H1 (cell line): ENCODE measurements at regions not wholly inside any gene's neighbourhood (a gene's known extent, or its start where the extent isn't known, plus 50 kb on each side); places are given as distances from the start of the nearest gene placed in this dataset.

Experiments
- CTCF ChIA-PET: fragments of 300-600 bp; sonication (Branson Sonifier 250); formaldehyde crosslinking; loops from one replicate; lab custom pipeline; 2021; ENCODE audit not compliant: partially characterized antibody; lab: Charles Lee
- POLR2A ChIA-PET: fragments of 300-600 bp; sonication (Branson Sonifier 250); formaldehyde crosslinking; loops from one replicate; lab custom pipeline; 2021; ENCODE audit warnings: inconsistent platforms; ENCODE audit not compliant: partially characterized antibody; lab: Charles Lee
- DNase-seq, 2 experiments: peaks; one replicate each; pipeline versions ENCODE4 v3.0.0 to v3.0.0-alpha.2; 2010 to 2022; ENCODE audit warnings: low spot score in 2 of 2, low read depth in 1 of 2, mixed read lengths in 1 of 2
- FAIRE-seq: peaks from 2 replicates; lab custom pipeline; 2011; peaks lifted over from hg19 to GRCh38; lab: Jason Lieb, UNC
- H2AFZ ChIP-seq: 2 replicates; pipeline ENCODE4 v1.8.1; 2012; ENCODE audit warnings: low read length, inconsistent platforms
- H2AK5ac ChIP-seq: 2 replicates; pipeline ENCODE4 v1.6.1; 2013; ENCODE audit warnings: low read depth, low read length
- H2BK120ac ChIP-seq: replicated peaks from 2 replicates; pipeline ENCODE3; 2013; ENCODE audit warnings: low read depth, low read length, inconsistent platforms
- H2BK12ac ChIP-seq: 2 replicates; pipeline ENCODE4 v1.6.1; 2013; ENCODE audit warnings: low read depth, low read length
- H2BK15ac ChIP-seq: 2 replicates; pipeline ENCODE4 v1.6.1; 2013; ENCODE audit warnings: low read length
- H2BK20ac ChIP-seq: 2 replicates; pipeline ENCODE4 v1.6.1; 2013; ENCODE audit warnings: low read length
- H2BK5ac ChIP-seq: 2 replicates; pipeline ENCODE4 v1.6.1; 2013; ENCODE audit warnings: low read depth, low read length
- H3K14ac ChIP-seq: 2 replicates; pipeline ENCODE4 v1.6.1; 2013; ENCODE audit warnings: inconsistent platforms; ENCODE audit not compliant: insufficient read length
- H3K18ac ChIP-seq: 2 replicates; pipeline ENCODE4 v1.6.1; 2013; ENCODE audit warnings: low read length; ENCODE audit errors: extremely low read depth
- H3K23ac ChIP-seq: 2 replicates; pipeline ENCODE4 v1.6.1; 2013; ENCODE audit warnings: inconsistent platforms; ENCODE audit not compliant: insufficient read length
- H3K23me2 ChIP-seq: 2 replicates; pipeline ENCODE4 v1.6.1; 2013; ENCODE audit warnings: low read depth, low read length
- H3K27ac ChIP-seq: 2 replicates; pipeline ENCODE4 v1.6.1; 2011; ENCODE audit warnings: low read depth, low read length, inconsistent platforms
- H3K27me3 ChIP-seq, 4 experiments: replicated peaks in 1 of 4; 1 replicate in 1 of 4; 2 replicates in 3 of 4; pipeline versions ENCODE4 v1.6.1 to v1.8.1; 2011 to 2013; ENCODE audit warnings: low read length in 3 of 4, mild to moderate bottlenecking in 3 of 4, inconsistent platforms in 2 of 4, mixed read lengths in 2 of 4, moderate library complexity in 1 of 4; ENCODE audit not compliant: control insufficient read depth in 3 of 4, insufficient read depth in 3 of 4; ENCODE audit errors: extremely low read depth in 1 of 4
- H3K36me3 ChIP-seq, 4 experiments: 2 replicates each; pipeline versions ENCODE4 v1.6.1 to v1.8.1; 2011 to 2013; ENCODE audit warnings: mild to moderate bottlenecking in 4 of 4, low read length in 3 of 4, moderate library complexity in 2 of 4, control low read depth in 1 of 4, inconsistent platforms in 1 of 4; ENCODE audit not compliant: insufficient read depth in 4 of 4, control insufficient read depth in 2 of 4
- H3K4ac ChIP-seq: replicated peaks from 2 replicates; pipeline ENCODE3; 2013; ENCODE audit warnings: low read length, low read depth, mixed read lengths, inconsistent platforms; ENCODE audit not compliant: insufficient read length
- H3K4me1 ChIP-seq, 4 experiments: replicated peaks in 1 of 4; 1 replicate in 1 of 4; 2 replicates in 3 of 4; pipeline versions ENCODE4 v1.6.1 to v1.8.1; 2011 to 2013; ENCODE audit warnings: low read length in 3 of 4, inconsistent platforms in 2 of 4, mixed read lengths in 1 of 4; ENCODE audit not compliant: insufficient read depth in 4 of 4, control insufficient read depth in 3 of 4
- H3K4me2 ChIP-seq, 2 experiments: 2 replicates each; pipeline versions ENCODE4 v1.6.1 to v1.8.1; 2011 to 2013; ENCODE audit warnings: low read depth in 2 of 2, low read length in 2 of 2, control low read depth in 1 of 2, inconsistent platforms in 1 of 2, mild to moderate bottlenecking in 1 of 2; ENCODE audit not compliant: insufficient read depth in 1 of 2
- H3K4me3 ChIP-seq, 4 experiments: fragments of 200-600, 300-600 bp in 1 of 4; sonication (generic), shearing (Covaris generic), sonication (Bioruptor Twin) in 1 of 4; 2 replicates each; pipeline versions ENCODE4 v1.5.1 to v1.8.1; 2011 to 2016; ENCODE audit warnings: low read length in 4 of 4, low read depth in 3 of 4, control low read depth in 2 of 4, inconsistent platforms in 2 of 4, mild to moderate bottlenecking in 2 of 4, mixed read lengths in 1 of 4, moderate library complexity in 1 of 4; ENCODE audit not compliant: insufficient read depth in 2 of 4; ENCODE audit errors: extremely low read depth in 1 of 4
- H3K56ac ChIP-seq: replicated peaks from 2 replicates; pipeline ENCODE3; 2013; ENCODE audit warnings: low read depth, mild to moderate bottlenecking, mixed read lengths, low read length, inconsistent platforms; ENCODE audit not compliant: insufficient read length
- H3K79me1 ChIP-seq: 2 replicates; pipeline ENCODE4 v1.6.1; 2013; ENCODE audit warnings: low read depth, low read length, control low read depth
- H3K79me2 ChIP-seq, 2 experiments: 2 replicates each; pipeline versions ENCODE4 v1.6.1 to v1.8.1; 2012 to 2013; ENCODE audit warnings: low read length in 2 of 2, mild to moderate bottlenecking in 2 of 2, inconsistent platforms in 1 of 2; ENCODE audit not compliant: insufficient read depth in 2 of 2, control insufficient read depth in 1 of 2
- H3K9ac ChIP-seq, 4 experiments: replicated peaks in 1 of 4; 1 replicate in 1 of 4; 2 replicates in 3 of 4; pipeline versions ENCODE4 v1.6.1 to v1.8.1; 2011 to 2013; ENCODE audit warnings: low read depth in 3 of 4, low read length in 3 of 4, control low read depth in 2 of 4, mild to moderate bottlenecking in 2 of 4, moderate library complexity in 2 of 4, inconsistent platforms in 1 of 4; ENCODE audit errors: extremely low read depth in 1 of 4
- H3K9me3 ChIP-seq, 2 experiments: 2 replicates each; pipeline versions ENCODE4 v1.6.1 to v1.8.1; 2012 to 2013; ENCODE audit warnings: mild to moderate bottlenecking in 2 of 2, moderate library complexity in 2 of 2, control low read depth in 1 of 2, inconsistent platforms in 1 of 2, low read depth in 1 of 2, low read length in 1 of 2, mixed read lengths in 1 of 2; ENCODE audit not compliant: insufficient read depth in 2 of 2
- H4K20me1 ChIP-seq, 2 experiments: replicated peaks in 1 of 2; 2 replicates each; pipeline versions ENCODE3 to v1.8.1; 2011 to 2013; ENCODE audit warnings: inconsistent platforms in 2 of 2, low read length in 2 of 2, mild to moderate bottlenecking in 1 of 2; ENCODE audit not compliant: insufficient read depth in 2 of 2, control insufficient read depth in 1 of 2
- H4K5ac ChIP-seq: 2 replicates; pipeline ENCODE4 v1.6.1; 2013; ENCODE audit warnings: low read length, low read depth, mixed read lengths, inconsistent platforms; ENCODE audit not compliant: insufficient read length
- H4K8ac ChIP-seq: 2 replicates; pipeline ENCODE4 v1.8.0; 2013; ENCODE audit warnings: mild to moderate bottlenecking, moderate library complexity, low read length, inconsistent platforms; ENCODE audit not compliant: insufficient read depth; ENCODE audit errors: extremely low read depth
- H4K91ac ChIP-seq: replicated peaks from 2 replicates; pipeline ENCODE3; 2013; ENCODE audit warnings: low read length, mixed read lengths, inconsistent platforms; ENCODE audit not compliant: insufficient read length
- ASH2L ChIP-seq: fragments of 200-600, 300-600 bp; sonication (generic); IDR thresholded peaks from one replicate; pipeline ENCODE4 v1.7.1; 2017; ENCODE audit warnings: low read length
- MAFK ChIP-seq: IDR thresholded peaks from 2 replicates; pipeline ENCODE4 v1.6.1; 2012; ENCODE audit warnings: low read depth, mild to moderate bottlenecking, improper control_type of control experiment, low read length
- WGBS, 2 experiments: shearing (Covaris generic) in 1 of 2; methylation state at CpG; one replicate each; pipeline versions ENCODE4 v1.1.6 to v1.1.7; 2013 to 2015; ENCODE audit warnings: low lambda C conversion rate in 2 of 2, mixed read lengths in 2 of 2, inconsistent platforms in 1 of 2, low coverage in 1 of 2, missing lambda C conversion rate in 1 of 2; ENCODE audit not compliant: insufficient replicate concordance in 2 of 2, insufficient coverage in 1 of 2, insufficient read length in 1 of 2; ENCODE audit errors: extremely low coverage in 1 of 2, missing lambda C conversion rate in 1 of 2; 5-methylcytosine and 5-hydroxymethylcytosine counted together

- CTCF ChIA-PET: interaction anchor here (0.7 kb wide), 1 partner anchor 82 kb away, joined by 3 read pairs; no protein-coding TSS in a partner anchor
- no peak overlapping the region for H2AFZ ChIP-seq
- no peak overlapping the region for H2BK120ac ChIP-seq
These were observed 83.1 kb upstream of the IRX5 start for GRCh38 chr16:54847609-54848008.

More at GRCh38 chr16:54847609-54848008, 83.1 kb upstream of the IRX5 start:
- H3K27ac ChIP-seq: no peak overlapping the region
- no peak overlapping the region for H2BK15ac ChIP-seq
- no peak overlapping the region for H2BK12ac ChIP-seq
- no peak overlapping the region for H3K18ac ChIP-seq
- no peak overlapping the region for H3K4me2 ChIP-seq
- FAIRE-seq (no peak), DNase-seq (no peak)
- no peaks in the 10 kb centered on the region for H3K23me2 ChIP-seq
- H3K4ac ChIP-seq: no peak overlapping the region
- no peaks in the 10 kb centered on the region for H3K79me2 ChIP-seq
- H3K4me3 ChIP-seq: no peak overlapping the region
- H4K20me1 ChIP-seq: no peaks in the 10 kb centered on the region
- no peak overlapping the region for H4K8ac ChIP-seq
- POLR2A ChIA-PET: no interaction called here
- no peak overlapping the region for H3K56ac ChIP-seq
- H3K36me3 ChIP-seq: no peaks in the 10 kb centered on the region
- no peak overlapping the region for H2BK20ac ChIP-seq
- 97% methylated on average over 2 of the region's 2 CpGs; no CpG with 5 or more reads in 1 of the 2 experiments for WGBS, 2 experiments
- H3K79me1 ChIP-seq: no peaks in the 10 kb centered on the region
- no peak overlapping the region for H3K23ac ChIP-seq
- H4K5ac ChIP-seq: no peak overlapping the region
- no peaks in the 10 kb centered on the region for H3K27me3 ChIP-seq
- TF ChIP-seq MAFK (no peak), ASH2L (no peak)
- TF ChIP-seq, all 59 proteins: peak for 0
- Histone ChIP-seq H3K9ac (no peak overlapping the region), H3K9me3 (peaks cover 10 to 11% of the 10 kb centered on the region in 2 experiments; a peak in 3 of 4 replicates), H4K91ac (no peak overlapping the region), H2BK5ac (no peak overlapping the region), H3K14ac (no peak overlapping the region), H2AK5ac (no peak overlapping the region), H3K4me1 (no peaks in the 10 kb centered on the region)
